Endothelial cell of umbilical vein (primary cell): ENCODE measurements at regions not wholly inside any gene's neighbourhood (a gene's known extent, or its start where the extent isn't known, plus 50 kb on each side); places are given as distances from the start of the nearest gene placed in this dataset.

Experiments used
- BruUV-seq: library from RNA; stranded (reverse); fragments of 400-500 nt; replicated peaks from 2 replicates; lab custom pipeline; 2021; lab: Mats Ljungman, UMichigan
- CTCF ChIA-PET: fragments of 300-600, 350-600 bp; sonication (Branson Sonifier 250); formaldehyde crosslinking; loops from one replicate; lab custom pipeline; 2021; ENCODE audit warnings: antibody characterized with exemption, inconsistent platforms; lab: Charles Lee
- POLR2A ChIA-PET: fragments of 300-600, 350-600 bp; sonication (Branson Sonifier 250); formaldehyde crosslinking; loops from one replicate; lab custom pipeline; 2021; ENCODE audit warnings: antibody characterized with exemption, inconsistent platforms; lab: Charles Lee
- DNase-seq: peaks from one replicate; pipeline ENCODE4 v3.0.0-alpha.2; 2011; ENCODE audit warnings: low read depth, low spot score
- FAIRE-seq: peaks from 2 replicates; lab custom pipeline; 2011; peaks lifted over from hg19 to GRCh38; lab: Jason Lieb, UNC
- H2AFZ ChIP-seq: 2 replicates; pipeline ENCODE4 v1.6.0; 2012; ENCODE audit warnings: low read depth, low read length, control low read depth, inconsistent platforms
- H3K27ac ChIP-seq: 2 replicates; pipeline ENCODE4 v1.5.1; 2011; ENCODE audit warnings: low read depth, mild to moderate bottlenecking, control low read depth, low read length, moderate library complexity; ENCODE audit not compliant: insufficient read depth
- H3K27me3 ChIP-seq, 2 experiments: 2 replicates each; pipeline versions ENCODE4 v1.6.0 to v1.6.1; 2011; ENCODE audit warnings: low read length in 2 of 2, mixed read lengths in 1 of 2; ENCODE audit not compliant: control insufficient read depth in 2 of 2, insufficient read depth in 2 of 2
- H3K36me3 ChIP-seq, 2 experiments: 2 replicates in 1 of 2; 3 replicates in 1 of 2; pipeline ENCODE4 v1.5.1; 2011; ENCODE audit warnings: low read length in 2 of 2, mild to moderate bottlenecking in 1 of 2, moderate library complexity in 1 of 2; ENCODE audit not compliant: control insufficient read depth in 2 of 2, insufficient read depth in 2 of 2; ENCODE audit errors: extremely low read depth in 1 of 2
- H3K4me1 ChIP-seq: 3 replicates; pipeline ENCODE4 v1.5.1; 2011; ENCODE audit warnings: mild to moderate bottlenecking, low read length; ENCODE audit not compliant: control insufficient read depth, insufficient read depth; ENCODE audit errors: extremely low read depth
- H3K4me2 ChIP-seq: 2 replicates; pipeline ENCODE4 v1.6.1; 2011; ENCODE audit warnings: low read length, control low read depth, mixed read lengths; ENCODE audit not compliant: insufficient read depth
- H3K4me3 ChIP-seq, 3 experiments: fragments of 200-600 bp in 1 of 3; sonication (generic), shearing (Covaris generic) in 1 of 3; replicated peaks in 1 of 3; 2 replicates each; pipeline ENCODE4 v1.5.1; 2011 to 2016; ENCODE audit warnings: control low read depth in 3 of 3, low read length in 3 of 3, mild to moderate bottlenecking in 2 of 3, inconsistent platforms in 1 of 3, low read depth in 1 of 3, moderate library complexity in 1 of 3; ENCODE audit not compliant: insufficient read depth in 1 of 3
- H3K79me2 ChIP-seq: 2 replicates; pipeline ENCODE4 v1.6.0; 2012; ENCODE audit warnings: low read length, inconsistent platforms; ENCODE audit not compliant: control insufficient read depth, insufficient read depth
- H3K9ac ChIP-seq: replicated peaks from 2 replicates; pipeline ENCODE3; 2011; ENCODE audit warnings: low read length, control low read depth; ENCODE audit not compliant: insufficient read depth; ENCODE audit errors: extremely low read depth
- H3K9me1 ChIP-seq: replicated peaks from 3 replicates; pipeline ENCODE4 v1.6.0; 2011; ENCODE audit warnings: mild to moderate bottlenecking, low read length; ENCODE audit not compliant: control insufficient read depth, insufficient read depth; ENCODE audit errors: extremely low read depth
- H3K9me3 ChIP-seq: replicated peaks from 2 replicates; pipeline ENCODE4 v1.5.1; 2012; ENCODE audit warnings: low read length, inconsistent platforms; ENCODE audit not compliant: control insufficient read depth, insufficient read depth
- H4K20me1 ChIP-seq: replicated peaks from 2 replicates; pipeline ENCODE3; 2011; ENCODE audit warnings: mild to moderate bottlenecking, low read length; ENCODE audit not compliant: control insufficient read depth, insufficient read depth; ENCODE audit errors: extremely low read depth
- EZH2 ChIP-seq: IDR thresholded peaks from 2 replicates; pipeline ENCODE4 v1.6.1; 2012; ENCODE audit warnings: borderline replicate concordance, low read depth, mild to moderate bottlenecking, moderate library complexity, low read length, inconsistent platforms; ENCODE audit not compliant: severe bottlenecking
- FOS ChIP-seq: IDR thresholded peaks from 2 replicates; pipeline ENCODE4 v1.6.1; 2011; ENCODE audit warnings: mild to moderate bottlenecking, low read length, moderate library complexity, borderline replicate concordance; ENCODE audit not compliant: insufficient read depth
- GATA2 ChIP-seq: IDR thresholded peaks from 2 replicates; pipeline ENCODE4 v1.7.0; 2011; ENCODE audit warnings: low read depth, mild to moderate bottlenecking, moderate library complexity, mixed read lengths, low read length; ENCODE audit not compliant: insufficient read length, insufficient read depth
- JUN ChIP-seq: IDR thresholded peaks from 2 replicates; pipeline ENCODE4 v1.6.1; 2011; ENCODE audit warnings: borderline replicate concordance, low read depth; ENCODE audit not compliant: insufficient read length, insufficient read depth
- MYC ChIP-seq: IDR thresholded peaks from one replicate; pipeline ENCODE4 v1.6.1; 2011; ENCODE audit warnings: mild to moderate bottlenecking, low read depth, low read length
- POLR2A ChIP-seq: IDR thresholded peaks from 2 replicates; pipeline ENCODE4 v1.6.1; 2012; ENCODE audit warnings: low read depth, mild to moderate bottlenecking, control low read depth, low read length
- POLR2AphosphoS5 ChIP-seq: IDR thresholded peaks from 2 replicates; pipeline ENCODE4 v1.6.1; 2012; ENCODE audit warnings: low read depth, mild to moderate bottlenecking, control low read depth, low read length, moderate library complexity; ENCODE audit not compliant: insufficient read depth
- dilution Hi-C: fragments of 300-500 bp; cut with MboI; formaldehyde crosslinking; loops from one replicate; pipeline ENCODE4 v1.15.0; 2019; ENCODE audit warnings: low sequenced_read_pairs; ENCODE audit not compliant: extremely low pct_ligation_motif_present
- intact Hi-C: fragments of 100-400 bp; cut with micrococcal nuclease; formaldehyde crosslinking; loops from one replicate; pipeline ENCODE4 v1.10.0; 2022
- TF ChIP-seq, protein P1 (sequence below): IDR thresholded peaks from 2 replicates; pipeline ENCODE4 v1.6.1; 2011; ENCODE audit not compliant: insufficient read depth, insufficient read length
- TF ChIP-seq, protein P2 (sequence below), 2 donors: IDR thresholded peaks; 1 replicate in 1 of 2; 2 replicates in 1 of 2; pipeline ENCODE4 v1.5.1; 2011; ENCODE audit warnings: low read length in 2 of 2, mild to moderate bottlenecking in 2 of 2, moderate library complexity in 2 of 2, control low read depth in 1 of 2, inconsistent platforms in 1 of 2, low read depth in 1 of 2; ENCODE audit not compliant: insufficient read depth in 1 of 2; ENCODE audit errors: extremely low read depth in 1 of 2

DNA sequence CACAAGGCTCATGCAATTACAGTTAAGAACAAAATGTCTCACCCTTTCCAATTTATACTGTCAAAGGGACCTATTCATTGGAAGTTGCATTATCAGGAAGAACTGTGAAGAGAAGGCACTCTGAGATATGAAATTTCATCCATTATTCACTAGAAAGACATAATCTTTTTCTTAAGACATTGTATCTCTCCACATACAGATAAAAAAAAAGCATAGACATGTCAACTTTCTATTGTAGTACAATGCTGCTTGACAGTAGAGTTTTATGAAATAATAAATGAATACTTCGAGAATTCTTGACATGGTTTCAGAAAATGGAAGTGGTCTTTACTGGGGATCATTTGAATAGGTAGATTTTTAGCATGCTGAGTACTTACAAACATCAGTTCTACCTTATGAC lies 545.0 kb downstream of the TMA16 start:
- FAIRE-seq (no peak), DNase-seq (no peak)
- ChIA-PET CTCF (no interaction called here), POLR2A (no interaction called here)
- Histone ChIP-seq H3K4me2 (no peak overlapping the region), H3K4me1 (no peaks in the 10 kb centered on the region), H3K9me3 (no peaks in the 10 kb centered on the region), H3K79me2 (no peaks in the 10 kb centered on the region), H3K27me3 (no peaks in the 10 kb centered on the region), H3K4me3 (no peak overlapping the region), H2AFZ (no peak overlapping the region), H4K20me1 (no peaks in the 10 kb centered on the region), H3K9ac (no peak overlapping the region), H3K36me3 (no peaks in the 10 kb centered on the region), H3K9me1 (no peaks in the 10 kb centered on the region), H3K27ac (no peak overlapping the region)
- TF ChIP-seq EZH2, result no peak
- TF ChIP-seq GATA2, result no peak
- TF ChIP-seq POLR2AphosphoS5, result no peak
- no peak for TF ChIP-seq JUN
- TF ChIP-seq, protein P1, sequence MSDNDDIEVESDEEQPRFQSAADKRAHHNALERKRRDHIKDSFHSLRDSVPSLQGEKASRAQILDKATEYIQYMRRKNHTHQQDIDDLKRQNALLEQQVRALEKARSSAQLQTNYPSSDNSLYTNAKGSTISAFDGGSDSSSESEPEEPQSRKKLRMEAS, result no peak
- TF ChIP-seq, protein P2, sequence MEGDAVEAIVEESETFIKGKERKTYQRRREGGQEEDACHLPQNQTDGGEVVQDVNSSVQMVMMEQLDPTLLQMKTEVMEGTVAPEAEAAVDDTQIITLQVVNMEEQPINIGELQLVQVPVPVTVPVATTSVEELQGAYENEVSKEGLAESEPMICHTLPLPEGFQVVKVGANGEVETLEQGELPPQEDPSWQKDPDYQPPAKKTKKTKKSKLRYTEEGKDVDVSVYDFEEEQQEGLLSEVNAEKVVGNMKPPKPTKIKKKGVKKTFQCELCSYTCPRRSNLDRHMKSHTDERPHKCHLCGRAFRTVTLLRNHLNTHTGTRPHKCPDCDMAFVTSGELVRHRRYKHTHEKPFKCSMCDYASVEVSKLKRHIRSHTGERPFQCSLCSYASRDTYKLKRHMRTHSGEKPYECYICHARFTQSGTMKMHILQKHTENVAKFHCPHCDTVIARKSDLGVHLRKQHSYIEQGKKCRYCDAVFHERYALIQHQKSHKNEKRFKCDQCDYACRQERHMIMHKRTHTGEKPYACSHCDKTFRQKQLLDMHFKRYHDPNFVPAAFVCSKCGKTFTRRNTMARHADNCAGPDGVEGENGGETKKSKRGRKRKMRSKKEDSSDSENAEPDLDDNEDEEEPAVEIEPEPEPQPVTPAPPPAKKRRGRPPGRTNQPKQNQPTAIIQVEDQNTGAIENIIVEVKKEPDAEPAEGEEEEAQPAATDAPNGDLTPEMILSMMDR (IDR thresholded peaks at IDR 0.05; ENCODE audit: extremely low read depth in 1 of 2, insufficient read depth in 1 of 2, low read depth in 1 of 2, low read length in 2 of 2), result no peak
- TF ChIP-seq MYC, result no peak
- TF ChIP-seq FOS, result no peak
- TF ChIP-seq POLR2A, result no peak
- no TSS peak for BruUV-seq
- dilution Hi-C loops, result no loop called here
- intact Hi-C loops, result no loop called here
